MM.1S (cell line): ENCODE measurements at regions not wholly inside any gene's neighbourhood (a gene's known extent, or its start where the extent isn't known, plus 50 kb on each side); places are given as distances from the start of the nearest gene placed in this dataset.

Source experiments
- DNase-seq: peaks from one replicate; pipeline ENCODE4 v3.0.0-alpha.2; 2015
- H2AFZ ChIP-seq: fragments of 300-600 bp; sonication (generic); 2 replicates; pipeline ENCODE4 v1.6.0; 2016; ENCODE audit warnings: antibody characterized with exemption, low read length
- H3F3A ChIP-seq: fragments of 300-600 bp; sonication (generic); 2 replicates; pipeline ENCODE4 v1.6.1; 2016; ENCODE audit warnings: mild to moderate bottlenecking, antibody characterized with exemption, low read length, moderate library complexity, mixed read lengths; ENCODE audit not compliant: insufficient read depth
- H3K27ac ChIP-seq: fragments of 300-600 bp; sonication (generic); 2 replicates; pipeline ENCODE4 v1.5.1; 2016; ENCODE audit warnings: mild to moderate bottlenecking, low read length
- H3K27me3 ChIP-seq: fragments of 300-600 bp; sonication (generic); replicated peaks from 2 replicates; pipeline ENCODE4 v1.6.0; 2016; ENCODE audit warnings: low read length; ENCODE audit not compliant: insufficient read depth
- H3K36me3 ChIP-seq: fragments of 300-600 bp; sonication (generic); replicated peaks from 2 replicates; pipeline ENCODE4 v1.6.1; 2016; ENCODE audit warnings: mild to moderate bottlenecking, low read length, mixed read lengths; ENCODE audit not compliant: insufficient read depth
- H3K4me1 ChIP-seq: fragments of 300-600 bp; sonication (generic); 2 replicates; pipeline ENCODE4 v1.6.1; 2016; ENCODE audit warnings: low read length, mixed read lengths
- H3K4me2 ChIP-seq: fragments of 300-600 bp; sonication (generic); 2 replicates; pipeline ENCODE4 v1.6.0; 2016; ENCODE audit warnings: low read depth, low read length
- H3K4me3 ChIP-seq: fragments of 300-600 bp; sonication (generic); 2 replicates; pipeline ENCODE4 v1.5.1; 2016; ENCODE audit warnings: low read length, mixed read lengths
- H3K79me2 ChIP-seq: fragments of 300-600 bp; sonication (generic); 2 replicates; pipeline ENCODE4 v1.6.1; 2016; ENCODE audit warnings: mixed run types, low read length, mixed read lengths
- H3K9ac ChIP-seq: fragments of 300-600 bp; sonication (generic); 2 replicates; pipeline ENCODE4 v1.6.1; 2016; ENCODE audit warnings: low read length, mixed read lengths
- H3K9me2 ChIP-seq: fragments of 300-600 bp; sonication (generic); replicated peaks from 2 replicates; pipeline ENCODE4 v1.6.1; 2016; ENCODE audit warnings: mild to moderate bottlenecking, low read length, mixed read lengths; ENCODE audit not compliant: insufficient read depth
- H3K9me3 ChIP-seq: fragments of 300-600 bp; sonication (generic); replicated peaks from 2 replicates; pipeline ENCODE4 v1.6.1; 2016; ENCODE audit warnings: mild to moderate bottlenecking, low read length, mixed read lengths; ENCODE audit not compliant: insufficient read depth
- H4K20me1 ChIP-seq: fragments of 300-600 bp; sonication (generic); 2 replicates; pipeline ENCODE4 v1.6.1; 2016; ENCODE audit warnings: mild to moderate bottlenecking, low read length, moderate library complexity, mixed read lengths; ENCODE audit not compliant: insufficient read depth
- EZH2 ChIP-seq: fragments of 300-600 bp; sonication (generic); optimal IDR thresholded peaks from 2 replicates; pipeline ENCODE3; 2017; ENCODE audit warnings: low read depth, mild to moderate bottlenecking, antibody characterized with exemption, low read length, mixed read lengths
- EZH2phosphoT487 ChIP-seq: fragments of 300-600 bp; sonication (generic); IDR thresholded peaks from 2 replicates; pipeline ENCODE4 v1.6.1; 2018; ENCODE audit warnings: antibody characterized with exemption, low read length
- TF ChIP-seq, protein P1 (sequence below): fragments of 300-600 bp; sonication (generic); IDR thresholded peaks from 2 replicates; pipeline ENCODE4 v1.5.1; 2016; ENCODE audit warnings: antibody characterized with exemption, low read length, mixed read lengths

DNA sequence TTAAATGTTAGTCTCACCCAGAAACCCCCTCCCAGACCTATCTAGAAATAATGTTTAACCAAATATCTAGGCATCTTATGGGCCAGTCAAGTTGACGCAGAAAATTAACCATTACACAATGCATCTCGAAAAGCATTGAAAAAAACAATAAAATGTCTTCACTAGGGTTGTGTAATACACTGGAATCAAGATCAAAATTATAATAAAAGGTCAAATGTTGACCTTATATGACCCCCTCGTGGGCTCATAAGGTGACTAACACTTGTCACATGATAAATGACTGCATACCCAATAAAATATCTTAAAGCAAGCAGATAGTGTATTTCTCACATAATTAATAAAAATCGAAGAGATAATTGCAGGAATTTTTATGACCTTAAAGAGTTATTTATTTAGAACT is 447.9 kb upstream of the DSEL start:
- DNase-seq = no peak
- no peaks in the 10 kb centered on the region for H4K20me1 ChIP-seq

DNA sequence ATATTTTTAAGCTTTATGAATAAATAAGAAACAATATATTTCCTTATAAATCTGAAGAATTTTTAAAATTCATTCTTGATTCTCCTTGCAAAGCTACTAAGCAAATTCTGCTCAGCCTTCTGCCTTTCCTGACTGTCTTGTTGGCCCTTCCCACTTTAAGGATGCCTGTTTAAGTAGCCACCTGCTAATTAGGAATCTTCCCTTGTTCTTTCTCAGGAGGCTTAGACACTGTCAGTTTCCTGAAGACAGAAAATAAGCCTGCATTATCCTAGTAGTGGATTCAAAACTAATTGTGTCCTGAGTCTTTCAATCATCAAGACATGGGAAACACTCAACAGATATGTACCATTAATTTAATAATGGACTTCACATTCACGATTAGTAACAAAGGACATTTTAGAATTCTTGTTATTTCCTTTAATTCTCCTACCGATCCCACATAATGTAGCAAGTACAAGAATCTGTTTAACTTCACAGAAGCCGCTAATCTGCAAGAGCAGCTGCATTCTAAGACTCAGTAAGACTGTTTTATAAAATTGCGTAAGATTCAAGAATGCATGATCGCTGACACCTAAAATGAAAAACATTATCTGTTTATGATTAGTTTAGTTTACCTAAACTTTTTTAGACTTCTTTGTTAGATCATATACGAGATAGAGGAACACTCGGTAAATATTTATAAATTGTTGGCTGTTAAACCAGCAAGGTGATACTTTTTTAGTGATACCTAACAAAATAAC is 445.4 kb upstream of the DSEL start:
- Histone ChIP-seq H3K79me2 (no peaks in the 10 kb centered on the region), H4K20me1 (no peaks in the 10 kb centered on the region), H3K9me2 (no peaks in the 10 kb centered on the region), H3K36me3 (no peaks in the 10 kb centered on the region), H3K9ac (no peak overlapping the region), H3K4me1 (no peaks in the 10 kb centered on the region), H3K9me3 (no peaks in the 10 kb centered on the region), H3K4me2 (no peak overlapping the region), H2AFZ (no peak overlapping the region), H3F3A (no peaks in the 10 kb centered on the region), H3K27ac (no peak overlapping the region), H3K27me3 (no peaks in the 10 kb centered on the region), H3K4me3 (no peak overlapping the region)
- TF ChIP-seq EZH2 (no peak), EZH2phosphoT487 (no peak)
- DNase-seq = no peak

More for the DNA sequence above, 447.9 kb upstream of the DSEL start:
- H3K27me3 ChIP-seq = no peaks in the 10 kb centered on the region
- H3K79me2 ChIP-seq = no peaks in the 10 kb centered on the region
- H3K9ac ChIP-seq = no peak overlapping the region
- H3K36me3 ChIP-seq = no peaks in the 10 kb centered on the region
- no peaks in the 10 kb centered on the region for H3K9me2 ChIP-seq
- no peak overlapping the region for H3K27ac ChIP-seq
- no peak overlapping the region for H2AFZ ChIP-seq
- no peak overlapping the region for H3K4me2 ChIP-seq
- TF ChIP-seq EZH2 (no peak), EZH2phosphoT487 (no peak)
- TF ChIP-seq, protein P1, sequence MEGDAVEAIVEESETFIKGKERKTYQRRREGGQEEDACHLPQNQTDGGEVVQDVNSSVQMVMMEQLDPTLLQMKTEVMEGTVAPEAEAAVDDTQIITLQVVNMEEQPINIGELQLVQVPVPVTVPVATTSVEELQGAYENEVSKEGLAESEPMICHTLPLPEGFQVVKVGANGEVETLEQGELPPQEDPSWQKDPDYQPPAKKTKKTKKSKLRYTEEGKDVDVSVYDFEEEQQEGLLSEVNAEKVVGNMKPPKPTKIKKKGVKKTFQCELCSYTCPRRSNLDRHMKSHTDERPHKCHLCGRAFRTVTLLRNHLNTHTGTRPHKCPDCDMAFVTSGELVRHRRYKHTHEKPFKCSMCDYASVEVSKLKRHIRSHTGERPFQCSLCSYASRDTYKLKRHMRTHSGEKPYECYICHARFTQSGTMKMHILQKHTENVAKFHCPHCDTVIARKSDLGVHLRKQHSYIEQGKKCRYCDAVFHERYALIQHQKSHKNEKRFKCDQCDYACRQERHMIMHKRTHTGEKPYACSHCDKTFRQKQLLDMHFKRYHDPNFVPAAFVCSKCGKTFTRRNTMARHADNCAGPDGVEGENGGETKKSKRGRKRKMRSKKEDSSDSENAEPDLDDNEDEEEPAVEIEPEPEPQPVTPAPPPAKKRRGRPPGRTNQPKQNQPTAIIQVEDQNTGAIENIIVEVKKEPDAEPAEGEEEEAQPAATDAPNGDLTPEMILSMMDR = no peak
- no peaks in the 10 kb centered on the region for H3K4me1 ChIP-seq
- no peaks in the 10 kb centered on the region for H3F3A ChIP-seq
- no peak overlapping the region for H3K4me3 ChIP-seq
- H3K9me3 ChIP-seq = no peaks in the 10 kb centered on the region

DNA sequence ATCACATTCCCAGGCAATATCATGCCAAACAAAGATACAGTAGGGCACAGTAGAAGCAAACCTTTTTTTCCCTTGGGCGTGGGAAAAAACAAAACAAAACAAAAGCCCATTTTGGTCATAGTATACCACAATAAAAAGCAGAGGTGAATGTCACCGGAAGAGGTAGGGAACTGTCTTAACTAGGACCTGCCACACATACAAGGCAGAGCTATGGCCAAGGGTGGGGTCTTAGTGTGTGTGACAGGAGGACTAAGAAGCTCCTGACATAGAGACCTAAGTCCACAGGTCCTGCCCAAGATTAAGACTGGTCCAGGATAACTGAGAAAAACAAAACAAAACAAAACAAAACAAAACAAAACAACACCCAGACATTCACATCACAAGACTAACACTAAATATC is 441.2 kb upstream of the DSEL start:
- Histone ChIP-seq H3K79me2 (no peaks in the 10 kb centered on the region), H3K4me3 (no peak overlapping the region), H3K4me2 (no peak overlapping the region), H3K9ac (no peak overlapping the region), H4K20me1 (no peaks in the 10 kb centered on the region), H3K9me2 (no peaks in the 10 kb centered on the region), H3K4me1 (no peaks in the 10 kb centered on the region), H3K27me3 (no peaks in the 10 kb centered on the region), H3K9me3 (no peaks in the 10 kb centered on the region), H3K36me3 (no peaks in the 10 kb centered on the region), H2AFZ (no peak overlapping the region), H3K27ac (no peak overlapping the region), H3F3A (no peaks in the 10 kb centered on the region)
- DNase-seq = no peak
- TF ChIP-seq EZH2 (no peak), EZH2phosphoT487 (no peak)
- TF ChIP-seq, protein P1 = no peak

DNA sequence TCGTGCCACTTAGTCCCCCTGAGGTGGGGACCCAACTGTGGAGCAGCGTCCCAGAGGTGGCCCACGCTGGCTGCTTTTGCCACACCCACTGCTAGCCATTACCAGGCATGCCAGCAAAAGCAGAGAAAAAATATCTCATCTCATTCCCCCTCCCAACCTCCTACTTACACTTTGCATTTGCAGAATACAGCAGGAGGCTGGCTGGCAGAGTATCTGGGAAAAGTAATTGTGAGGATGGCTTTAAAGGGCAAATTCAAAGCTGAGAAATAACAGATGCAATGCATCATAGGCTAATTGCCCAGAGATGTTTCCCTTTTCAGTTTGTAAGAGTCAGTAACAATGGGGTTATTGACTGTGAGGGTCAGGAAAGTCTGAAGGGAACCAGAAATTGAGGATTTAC is 438.1 kb upstream of the DSEL start:
- Histone ChIP-seq H3K27me3 (no peaks in the 10 kb centered on the region), H3K36me3 (no peaks in the 10 kb centered on the region), H2AFZ (no peak overlapping the region), H3F3A (no peaks in the 10 kb centered on the region), H3K9ac (no peak overlapping the region), H3K4me1 (no peaks in the 10 kb centered on the region), H3K79me2 (no peaks in the 10 kb centered on the region), H3K9me3 (no peaks in the 10 kb centered on the region), H3K9me2 (no peaks in the 10 kb centered on the region), H3K27ac (no peak overlapping the region), H4K20me1 (no peaks in the 10 kb centered on the region), H3K4me3 (no peak overlapping the region), H3K4me2 (no peak overlapping the region)
- no peak for TF ChIP-seq EZH2
- TF ChIP-seq, protein P1 = no peak
- TF ChIP-seq EZH2phosphoT487 = no peak
- no peak for DNase-seq
